ENCODE measurements at regions not wholly inside any gene's neighbourhood (a gene's known extent, or its start where the extent isn't known, plus 50 kb on each side); places are given as distances from the start of the nearest gene placed in this dataset.

GRCh38 chr13:72120632-72121031 lies 253.6 kb upstream of the DACH1 start:
- DNase-seq (ENCODE audit: low read depth) = no peak

- no peak for DNase-seq (ENCODE audit: low read depth)
Observed at GRCh38 chr13:72113931-72114330, 246.9 kb upstream of the DACH1 start.

- no peak for DNase-seq (ENCODE audit: low read depth)
Observed at GRCh38 chr13:72113076-72113475, 246.1 kb upstream of the DACH1 start.

DNA sequence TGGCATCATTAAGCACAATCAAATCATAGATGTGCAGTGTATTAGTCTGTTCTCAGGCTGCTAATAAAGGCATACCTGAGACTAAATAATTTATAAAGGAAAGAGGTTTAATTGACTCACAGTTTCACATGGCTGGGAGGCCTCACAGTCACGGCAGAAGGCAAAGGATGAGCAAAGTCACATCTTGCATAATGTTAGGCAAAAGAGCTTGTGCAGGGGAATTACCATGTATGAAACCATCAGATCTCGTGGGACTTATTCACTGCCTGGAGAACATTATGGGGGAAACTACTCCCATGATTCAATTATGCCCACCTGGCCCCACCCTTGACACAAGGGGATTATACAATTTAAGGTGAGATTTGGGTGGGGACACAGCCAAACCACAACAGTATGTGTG lies 245.2 kb upstream of the DACH1 start:
- no peak for DNase-seq (ENCODE audit: low read depth)

- DNase-seq (ENCODE audit: low read depth) = no peak
Observed at GRCh38 chr13:72109863-72110262, 242.9 kb upstream of the DACH1 start.

- peak; percentile 67 for DNase-seq (ENCODE audit: low read depth)
Observed at GRCh38 chr13:72104656-72105180, 237.7 kb upstream of the DACH1 start.

DNA sequence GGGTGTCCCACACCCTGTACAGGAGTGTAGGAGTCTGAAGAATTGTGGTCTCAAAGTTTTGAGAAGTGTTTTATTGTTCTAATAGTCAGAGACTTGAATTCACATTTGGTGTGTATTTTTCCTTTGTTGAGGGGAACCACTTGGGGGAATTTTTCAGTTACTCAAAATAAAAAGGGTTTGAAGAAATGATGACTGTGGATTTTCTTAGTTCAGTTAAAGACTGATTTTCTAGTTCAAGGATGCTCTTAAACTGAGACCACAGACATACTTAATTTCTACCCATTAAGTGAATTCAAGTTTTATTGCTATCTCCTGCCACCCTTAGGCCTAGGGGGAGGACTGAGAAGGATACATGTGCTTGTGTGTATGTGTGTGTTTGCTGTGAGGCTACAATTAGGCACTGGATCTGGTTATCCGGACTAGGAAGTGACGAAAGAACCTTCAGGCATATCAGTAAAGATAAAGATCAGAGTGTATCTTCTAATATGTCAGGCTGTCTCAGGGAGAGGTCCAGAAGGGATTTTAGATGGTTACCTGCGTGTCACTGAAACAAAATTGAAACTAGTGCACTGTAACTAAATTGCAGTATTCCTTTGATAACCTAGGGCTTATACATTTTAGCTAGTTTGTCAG lies 234.9 kb upstream of the DACH1 start:
- DNase-seq (ENCODE audit: low read depth) = no peak

DNA sequence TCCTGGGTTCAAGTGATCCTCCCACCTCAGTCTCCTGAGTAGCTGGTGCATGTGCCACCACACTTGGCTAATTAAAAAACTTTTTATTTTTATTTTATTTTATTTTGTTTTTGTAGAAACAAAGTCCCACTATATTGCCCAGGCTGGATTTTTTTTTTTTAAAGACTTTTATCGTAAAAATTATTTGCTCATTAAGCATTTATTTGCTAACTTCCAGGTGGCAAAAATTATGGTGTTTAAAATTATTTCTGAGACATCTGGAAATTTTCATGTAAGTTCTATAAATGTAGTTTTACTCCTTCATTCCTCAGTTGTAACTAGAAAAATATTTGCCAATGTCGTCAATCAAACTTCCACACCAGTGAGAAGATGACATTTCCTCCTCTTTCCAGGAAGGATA lies 233.3 kb upstream of the DACH1 start:
- DNase-seq (ENCODE audit: low read depth) = no peak

GRCh38 chr13:72097568-72097967 lies 230.6 kb upstream of the DACH1 start:
- no peak for DNase-seq (ENCODE audit: low read depth)

DNA sequence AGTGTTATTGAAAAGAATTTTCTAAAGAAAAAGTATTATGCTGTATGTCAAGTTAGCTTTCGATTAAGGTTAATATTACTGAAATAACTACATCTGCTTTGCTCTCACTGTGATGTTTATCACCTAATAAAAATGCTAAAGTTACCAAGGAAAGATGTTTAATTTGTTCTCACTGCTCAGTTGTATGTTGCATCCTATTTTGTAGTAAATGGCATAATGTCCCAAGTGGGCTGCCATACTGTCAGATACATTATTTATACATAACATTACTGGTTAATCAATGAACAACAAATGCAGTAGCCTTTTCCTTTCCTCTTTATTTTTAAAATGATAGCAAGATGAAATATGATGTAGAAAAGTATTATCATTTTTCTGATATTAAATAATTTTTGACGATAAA lies 226.3 kb upstream of the DACH1 start:
- no peak for DNase-seq (ENCODE audit: low read depth)

GRCh38 chr13:72074663-72075062 lies 207.7 kb upstream of the DACH1 start:
- DNase-seq (ENCODE audit: low read depth) = no peak

- DNase-seq (ENCODE audit: low read depth) = no peak
Observed at GRCh38 chr13:72072261-72072660, 205.3 kb upstream of the DACH1 start.

GRCh38 chr13:72071713-72072112 lies 204.7 kb upstream of the DACH1 start:
- DNase-seq (ENCODE audit: low read depth) = no peak

DNA sequence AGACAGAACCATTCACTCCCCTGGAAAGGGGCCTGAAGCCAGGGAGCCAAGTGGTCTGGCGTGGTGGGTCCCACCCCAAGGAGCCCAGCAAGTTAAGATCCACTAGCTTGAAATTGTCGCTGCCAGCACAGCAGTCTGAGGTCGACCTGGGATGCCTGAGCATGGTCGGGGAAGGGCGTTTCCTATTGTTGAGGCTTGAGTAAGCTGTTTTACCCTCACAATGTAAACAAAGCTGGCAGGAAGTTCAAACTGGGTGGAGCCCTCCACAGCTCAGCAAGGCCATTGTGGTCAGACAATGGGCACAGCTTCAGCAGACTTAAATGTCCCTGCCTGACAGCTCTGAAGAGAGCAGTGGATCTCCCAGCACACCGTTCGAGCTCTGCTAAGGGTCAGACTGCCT lies 195.6 kb upstream of the DACH1 start:
- DNase-seq (ENCODE audit: low read depth) = peak; percentile 6

GRCh38 chr13:72061613-72062012 lies 194.6 kb upstream of the DACH1 start:
- DNase-seq (ENCODE audit: low read depth) = no peak

GRCh38 chr13:72050251-72050650 lies 183.2 kb upstream of the DACH1 start:
- DNase-seq (ENCODE audit: low read depth) = no peak

GRCh38 chr13:72043366-72043765 lies 176.4 kb upstream of the DACH1 start:
- no peak for DNase-seq (ENCODE audit: low read depth)

DNA sequence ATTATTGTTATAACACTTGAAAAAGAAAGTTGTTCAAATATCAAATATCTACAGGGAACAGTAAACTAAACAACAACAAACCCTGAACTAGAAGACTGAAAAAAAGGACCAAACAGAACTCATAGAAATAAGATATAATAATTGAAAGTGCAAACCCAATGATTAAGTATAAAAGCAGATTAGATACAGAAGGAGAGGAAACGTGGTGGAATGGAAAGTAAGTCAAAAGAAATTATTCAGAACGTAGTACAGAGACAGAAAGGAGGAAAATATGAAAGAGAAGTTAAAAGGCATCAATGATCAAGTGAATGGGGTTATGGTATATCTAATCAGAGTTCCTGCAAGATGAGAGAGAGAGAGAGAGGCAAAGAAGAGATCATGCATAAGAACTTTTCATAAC lies 174.2 kb upstream of the DACH1 start:
- no peak for DNase-seq (ENCODE audit: low read depth)

DNA sequence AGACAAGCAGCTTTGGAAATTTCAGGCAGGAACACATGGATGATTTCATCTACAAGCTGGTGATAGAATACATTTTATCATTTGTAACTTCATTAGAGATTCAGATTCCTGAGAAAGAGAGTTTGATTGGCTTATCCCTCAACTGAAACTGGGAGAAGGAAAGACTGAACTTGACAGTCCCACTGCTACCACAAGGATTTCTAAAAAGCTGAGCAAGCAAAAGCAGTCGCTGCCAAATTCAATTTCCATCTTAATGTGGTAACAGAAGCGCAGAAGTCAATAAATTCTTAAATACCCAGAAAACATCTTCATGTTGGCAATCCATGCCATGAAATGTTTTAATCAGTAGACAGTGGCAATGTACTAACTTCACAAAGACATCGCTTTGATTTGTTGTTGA lies 172.1 kb upstream of the DACH1 start:
- no peak for DNase-seq (ENCODE audit: low read depth)

DNA sequence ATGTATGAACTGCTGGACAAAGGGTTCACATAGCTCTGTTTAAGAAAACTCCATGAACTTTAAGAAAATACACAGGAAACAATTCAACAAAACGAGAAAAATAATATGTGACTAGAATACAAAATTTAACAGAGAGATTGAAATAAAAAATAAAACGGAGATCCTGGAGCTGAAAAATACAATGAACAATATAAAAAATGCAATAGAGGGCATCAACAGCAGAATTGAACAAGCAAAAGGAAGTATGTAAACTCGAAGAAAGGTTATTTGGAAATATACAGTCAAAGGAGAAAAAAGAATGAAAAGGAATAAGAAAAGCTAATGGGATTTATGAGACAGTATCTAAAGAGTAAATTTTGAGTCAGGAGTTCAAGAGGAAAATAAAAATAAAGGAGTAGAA lies 163.0 kb upstream of the DACH1 start:
- no peak for DNase-seq (ENCODE audit: low read depth)

DNA sequence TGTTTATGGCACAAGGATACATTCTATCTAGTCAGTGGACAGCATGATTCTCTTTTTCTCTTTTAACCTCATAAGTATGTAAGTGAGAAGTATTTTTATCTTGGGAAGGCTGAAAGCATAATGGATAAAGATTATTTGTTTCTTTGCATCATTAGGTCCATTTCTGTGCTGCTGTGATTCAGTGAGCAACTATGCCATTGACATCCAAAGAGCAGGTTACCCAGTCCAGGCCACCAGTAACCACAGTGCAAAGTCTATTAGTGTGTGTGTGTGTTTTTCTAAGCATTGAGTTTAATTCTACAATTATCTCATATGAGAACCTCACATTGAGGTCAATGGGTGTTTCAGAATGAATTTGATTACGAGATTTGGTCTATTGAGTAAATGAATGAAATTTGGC lies 158.8 kb upstream of the DACH1 start:
- peak; percentile 74 for DNase-seq (ENCODE audit: low read depth)

GRCh38 chr13:72023895-72024294 lies 156.9 kb upstream of the DACH1 start:
- DNase-seq (ENCODE audit: low read depth) = no peak

GRCh38 chr13:72005455-72005854 lies 138.5 kb upstream of the DACH1 start:
- DNase-seq (ENCODE audit: low read depth) = no peak

GRCh38 chr13:72004784-72005374 lies 137.9 kb upstream of the DACH1 start:
- DNase-seq (ENCODE audit: low read depth) = no peak

Data from renal cortical epithelial cell (primary cell).